H9 (cell line): ENCODE measurements at regions not wholly inside any gene's neighbourhood (a gene's known extent, or its start where the extent isn't known, plus 50 kb on each side); places are given as distances from the start of the nearest gene placed in this dataset.

Experiments used
- DNase-seq: peaks from one replicate; pipeline ENCODE4 v3.0.0-alpha.2; 2017
- H2AFZ ChIP-seq: one replicate; pipeline ENCODE4 v1.6.1; 2013; ENCODE audit warnings: mild to moderate bottlenecking, low read length, control low read depth, moderate library complexity
- H2AK5ac ChIP-seq: 2 replicates; pipeline ENCODE4 v1.6.1; 2013; ENCODE audit warnings: low read length, control low read depth, mixed read lengths; ENCODE audit not compliant: insufficient read length
- H2BK120ac ChIP-seq: one replicate; pipeline ENCODE4 v1.6.1; 2013; ENCODE audit warnings: low read depth, mild to moderate bottlenecking, low read length, control low read depth, inconsistent platforms; ENCODE audit not compliant: poor library complexity, severe bottlenecking
- H2BK12ac ChIP-seq: 2 replicates; pipeline ENCODE4 v1.6.1; 2013; ENCODE audit warnings: low read length, control low read depth, mixed read lengths, low read depth; ENCODE audit not compliant: insufficient read length
- H2BK15ac ChIP-seq: 2 replicates; pipeline ENCODE4 v1.6.1; 2013; ENCODE audit warnings: low read depth, low read length, control low read depth
- H2BK20ac ChIP-seq: one replicate; pipeline ENCODE4 v1.6.1; 2013; ENCODE audit warnings: low read depth, mild to moderate bottlenecking, low read length, control low read depth, inconsistent platforms; ENCODE audit not compliant: poor library complexity, severe bottlenecking
- H2BK5ac ChIP-seq: 2 replicates; pipeline ENCODE4 v1.6.1; 2013; ENCODE audit warnings: low read length, control low read depth, mixed read lengths; ENCODE audit not compliant: insufficient read length
- H3K14ac ChIP-seq: 2 replicates; pipeline ENCODE4 v1.6.1; 2013; ENCODE audit warnings: low read length, control low read depth; ENCODE audit not compliant: insufficient read depth
- H3K18ac ChIP-seq: 2 replicates; pipeline ENCODE4 v1.6.1; 2013; ENCODE audit warnings: low read depth, mild to moderate bottlenecking, mixed read lengths, low read length, control low read depth; ENCODE audit not compliant: insufficient read length
- H3K23ac ChIP-seq: 2 replicates; pipeline ENCODE4 v1.6.1; 2013; ENCODE audit warnings: low read length, control low read depth, mixed read lengths, low read depth; ENCODE audit not compliant: insufficient read length
- H3K23me2 ChIP-seq: 2 replicates; pipeline ENCODE4 v1.6.1; 2013; ENCODE audit warnings: low read depth, mild to moderate bottlenecking, mixed read lengths, low read length, control low read depth; ENCODE audit not compliant: insufficient read length, poor library complexity, severe bottlenecking
- H3K27ac ChIP-seq: 2 replicates; pipeline ENCODE4 v1.5.1; 2013; ENCODE audit warnings: low read length, control low read depth, mixed read lengths, low read depth; ENCODE audit not compliant: insufficient read length
- H3K27me3 ChIP-seq: 2 replicates; pipeline ENCODE4 v1.6.1; 2013; ENCODE audit warnings: low read length, control low read depth, inconsistent platforms; ENCODE audit not compliant: insufficient read depth
- H3K4ac ChIP-seq: 2 replicates; pipeline ENCODE4 v1.6.1; 2013; ENCODE audit warnings: low read depth, mild to moderate bottlenecking, control low read depth, inconsistent platforms, low read length, moderate library complexity
- H3K4me1 ChIP-seq: 2 replicates; pipeline ENCODE4 v1.6.1; 2013; ENCODE audit warnings: low read length, control low read depth, inconsistent platforms; ENCODE audit not compliant: insufficient read depth
- H3K4me2 ChIP-seq: 2 replicates; pipeline ENCODE4 v1.6.1; 2013; ENCODE audit warnings: low read length, control low read depth, mixed read lengths; ENCODE audit not compliant: insufficient read length, insufficient read depth
- H3K56ac ChIP-seq: 2 replicates; pipeline ENCODE4 v1.6.1; 2013; ENCODE audit warnings: low read depth, mild to moderate bottlenecking, mixed read lengths, low read length, control low read depth; ENCODE audit not compliant: insufficient read length
- H3K79me1 ChIP-seq: 2 replicates; pipeline ENCODE4 v1.6.1; 2013; ENCODE audit warnings: low read depth, mild to moderate bottlenecking, moderate library complexity, low read length, control low read depth, inconsistent platforms; ENCODE audit not compliant: insufficient read depth, poor library complexity, severe bottlenecking
- H3K79me2 ChIP-seq: 2 replicates; pipeline ENCODE4 v1.6.1; 2013; ENCODE audit warnings: low read length, control low read depth, inconsistent platforms; ENCODE audit not compliant: insufficient read depth
- H3K9ac ChIP-seq: 2 replicates; pipeline ENCODE4 v1.6.1; 2013; ENCODE audit warnings: low read length, control low read depth, mixed read lengths; ENCODE audit not compliant: insufficient read length; ENCODE audit errors: extremely low read depth
- H3K9me3 ChIP-seq: one replicate; pipeline ENCODE4 v1.6.1; 2013; ENCODE audit warnings: low read depth, low read length, inconsistent platforms; ENCODE audit not compliant: control insufficient read depth
- H3T11ph ChIP-seq: one replicate; pipeline ENCODE4 v1.6.1; 2013; ENCODE audit warnings: mild to moderate bottlenecking, low read length, control low read depth, inconsistent platforms
- H4K20me1 ChIP-seq: one replicate; pipeline ENCODE4 v1.6.1; 2013; ENCODE audit not compliant: control insufficient read depth, insufficient read length, insufficient read depth
- H4K5ac ChIP-seq: 2 replicates; pipeline ENCODE4 v1.6.1; 2013; ENCODE audit warnings: low read depth, mild to moderate bottlenecking, mixed read lengths, low read length, control low read depth; ENCODE audit not compliant: insufficient read length
- H4K8ac ChIP-seq: replicated peaks from 2 replicates; pipeline ENCODE4 v1.6.1; 2013; ENCODE audit warnings: low read length, control low read depth, mixed read lengths, low read depth; ENCODE audit not compliant: insufficient read length
- H4K91ac ChIP-seq: 2 replicates; pipeline ENCODE4 v1.6.1; 2013; ENCODE audit warnings: low read depth, mild to moderate bottlenecking, moderate library complexity, mixed read lengths, low read length, control low read depth; ENCODE audit not compliant: insufficient read length
- H3K27ac Mint-ChIP-seq, 3 experiments: 2 replicates in 2 of 3; 3 replicates in 1 of 3; pipeline ENCODE4 v1.8.0; 2020 to 2021; ENCODE audit warnings: mixed read lengths in 3 of 3, mild to moderate bottlenecking in 1 of 3, moderate library complexity in 1 of 3
- H3K27me3 Mint-ChIP-seq: 2 replicates; pipeline ENCODE4 v1.8.0; 2021; ENCODE audit warnings: low read depth, mild to moderate bottlenecking, moderate library complexity, mixed read lengths
- H3K36me3 Mint-ChIP-seq, 3 experiments: 2 replicates in 2 of 3; 3 replicates in 1 of 3; pipeline ENCODE4 v1.8.0; 2020 to 2021; ENCODE audit warnings: low read depth in 3 of 3, mixed read lengths in 3 of 3; ENCODE audit not compliant: insufficient read depth in 1 of 3
- H3K4me1 Mint-ChIP-seq, 2 experiments: 2 replicates each; pipeline ENCODE4 v1.8.0; 2020; ENCODE audit warnings: mixed read lengths in 2 of 2
- H3K4me3 Mint-ChIP-seq, 2 experiments: 2 replicates in 1 of 2; 3 replicates in 1 of 2; pipeline ENCODE4 v1.8.0; 2020 to 2021; ENCODE audit warnings: mild to moderate bottlenecking in 2 of 2, mixed read lengths in 2 of 2, moderate library complexity in 1 of 2
- H3K9me3 Mint-ChIP-seq, 2 experiments: 2 replicates in 1 of 2; 3 replicates in 1 of 2; pipeline ENCODE4 v1.8.0; 2020; ENCODE audit warnings: mild to moderate bottlenecking in 2 of 2, mixed read lengths in 2 of 2, moderate library complexity in 1 of 2
- WGBS: extraction: QIAGEN DNeasy Blood & Tissue Kit; methylation state at CpG from one replicate; pipeline ENCODE4 v1.1.7; 2013; ENCODE audit warnings: missing lambda C conversion rate, low lambda C conversion rate, mixed read lengths; ENCODE audit not compliant: insufficient read length; ENCODE audit errors: extremely low coverage; 5-methylcytosine and 5-hydroxymethylcytosine counted together
- TF ChIP-seq, protein P1 (sequence below): fragments of 200-600 bp; sonication (generic); conservative IDR thresholded peaks from 3 replicates; pipeline ENCODE4 v1.8.0; 2021; ENCODE audit warnings: antibody characterized with exemption, mild to moderate bottlenecking

DNA sequence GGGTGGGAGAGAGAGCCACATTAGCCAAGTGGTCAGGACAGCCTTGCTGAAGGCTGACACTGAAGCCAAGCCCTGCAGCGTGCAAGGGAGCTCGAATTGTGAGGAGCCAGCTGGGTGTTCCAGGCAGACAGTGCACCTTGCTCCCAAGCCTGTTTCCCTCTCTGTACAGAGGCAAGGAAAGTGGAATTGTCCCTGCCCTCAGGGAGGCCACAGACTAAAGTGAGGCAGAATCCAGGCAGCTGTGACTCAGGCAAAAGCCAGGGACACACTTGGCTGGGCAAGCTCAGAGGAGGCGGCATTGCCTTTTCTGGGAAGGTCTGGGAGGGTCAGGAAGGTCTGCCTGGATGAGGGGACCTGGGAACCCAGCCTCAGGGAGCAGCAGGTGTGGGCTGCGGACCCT lies 50.2 kb upstream of the LMX1B start:
- H3K9me3 Mint-ChIP-seq, result no peaks in the 10 kb centered on the region
- Histone ChIP-seq H3K79me1 (no peaks in the 10 kb centered on the region), H3K4me2 (no peak overlapping the region), H3K79me2 (no peaks in the 10 kb centered on the region), H3K9me3 (no peaks in the 10 kb centered on the region), H3K9ac (no peak overlapping the region), H2BK20ac (no peak overlapping the region), H3K14ac (no peak overlapping the region; the same call in 1 of the 2 replicates), H3K27ac (no peak overlapping the region), H3K23me2 (no peaks in the 10 kb centered on the region), H4K5ac (no peak overlapping the region), H2AFZ (no peak overlapping the region), H3K4ac (no peak overlapping the region), H2BK120ac (no peak overlapping the region), H2BK15ac (no peak overlapping the region), H3T11ph (no peak overlapping the region), H3K56ac (no peak overlapping the region), H2AK5ac (no peak overlapping the region), H3K27me3 (no peaks in the 10 kb centered on the region), H4K8ac (no peak overlapping the region), H2BK5ac (no peak overlapping the region), H3K18ac (no peak overlapping the region), H2BK12ac (no peak overlapping the region), H3K4me1 (no peaks in the 10 kb centered on the region), H3K23ac (no peak overlapping the region), H4K91ac (no peak overlapping the region), H4K20me1 (no peaks in the 10 kb centered on the region)
- H3K27me3 Mint-ChIP-seq, result peaks cover 68% of the 10 kb centered on the region
- no peak overlapping the region for H3K4me3 Mint-ChIP-seq
- peak overlapping the region in 1 of 3 experiments; percentile 27; a peak in 1 of 7 replicates for H3K27ac Mint-ChIP-seq
- no peak for DNase-seq
- no peaks in the 10 kb centered on the region for H3K4me1 Mint-ChIP-seq
- WGBS, result no CpG with 5 or more reads among the region's 4 CpGs
- TF ChIP-seq, protein P1, sequence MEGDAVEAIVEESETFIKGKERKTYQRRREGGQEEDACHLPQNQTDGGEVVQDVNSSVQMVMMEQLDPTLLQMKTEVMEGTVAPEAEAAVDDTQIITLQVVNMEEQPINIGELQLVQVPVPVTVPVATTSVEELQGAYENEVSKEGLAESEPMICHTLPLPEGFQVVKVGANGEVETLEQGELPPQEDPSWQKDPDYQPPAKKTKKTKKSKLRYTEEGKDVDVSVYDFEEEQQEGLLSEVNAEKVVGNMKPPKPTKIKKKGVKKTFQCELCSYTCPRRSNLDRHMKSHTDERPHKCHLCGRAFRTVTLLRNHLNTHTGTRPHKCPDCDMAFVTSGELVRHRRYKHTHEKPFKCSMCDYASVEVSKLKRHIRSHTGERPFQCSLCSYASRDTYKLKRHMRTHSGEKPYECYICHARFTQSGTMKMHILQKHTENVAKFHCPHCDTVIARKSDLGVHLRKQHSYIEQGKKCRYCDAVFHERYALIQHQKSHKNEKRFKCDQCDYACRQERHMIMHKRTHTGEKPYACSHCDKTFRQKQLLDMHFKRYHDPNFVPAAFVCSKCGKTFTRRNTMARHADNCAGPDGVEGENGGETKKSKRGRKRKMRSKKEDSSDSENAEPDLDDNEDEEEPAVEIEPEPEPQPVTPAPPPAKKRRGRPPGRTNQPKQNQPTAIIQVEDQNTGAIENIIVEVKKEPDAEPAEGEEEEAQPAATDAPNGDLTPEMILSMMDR, result no peak
- no peaks in the 10 kb centered on the region for H3K36me3 Mint-ChIP-seq
